GM21528 (cell line): ENCODE measurements at regions not wholly inside any gene's neighbourhood (a gene's known extent, or its start where the extent isn't known, plus 50 kb on each side); places are given as distances from the start of the nearest gene placed in this dataset.

Source experiments
- ATAC-seq: cut with Tn5 transposase; IDR thresholded peaks from one replicate; pipeline ENCODE4 v1.9.1; 2021; ENCODE audit warnings: mild to moderate bottlenecking, moderate library complexity; ENCODE audit not compliant: unreplicated experiment, low FRiP score

DNA sequence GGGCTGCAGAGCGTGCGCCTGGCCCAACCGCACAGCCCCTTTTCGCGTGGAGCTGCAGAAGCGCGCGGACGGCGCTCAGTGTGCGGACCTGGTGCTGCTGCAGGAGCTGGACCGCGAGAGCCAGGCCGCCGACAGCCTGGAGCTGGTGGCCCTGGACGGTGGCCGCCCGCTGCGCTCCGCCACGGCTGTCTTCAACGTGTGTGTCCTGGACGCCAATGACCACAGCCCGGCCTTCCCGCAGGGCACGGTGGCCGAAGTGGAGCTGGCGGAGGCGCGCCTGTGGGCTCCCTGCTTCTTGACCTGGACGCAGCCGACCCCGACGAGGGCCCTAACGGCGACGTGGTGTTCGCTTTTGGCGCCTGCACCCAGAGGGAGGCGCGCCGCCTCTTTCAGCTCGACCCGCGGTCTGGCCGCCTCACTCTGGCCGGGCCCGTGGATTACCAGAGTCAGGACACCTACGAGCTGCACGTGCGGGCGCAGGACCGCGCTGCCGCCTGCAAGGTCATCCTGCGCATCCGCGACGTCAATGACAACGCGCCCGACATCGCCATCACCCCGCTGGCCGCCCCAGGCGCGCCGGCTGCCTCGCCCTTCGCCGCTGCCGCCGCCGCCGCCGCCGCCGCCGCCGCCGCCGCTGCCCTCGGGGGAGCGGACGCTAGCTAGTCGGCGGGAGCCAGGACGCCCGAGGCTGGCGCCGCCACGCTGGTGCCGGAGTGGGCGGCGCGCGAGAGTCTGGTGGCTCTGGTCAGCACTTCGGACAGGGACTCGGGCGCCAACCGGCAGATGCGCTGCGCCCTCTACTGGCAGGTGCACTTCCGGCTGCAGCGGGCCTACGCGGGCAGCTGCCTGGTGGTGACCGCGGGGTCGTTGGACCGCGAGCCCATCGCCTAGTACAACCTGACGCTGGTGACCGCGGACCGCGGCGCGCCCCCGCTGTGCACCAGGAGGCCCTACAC lies 172.2 kb downstream of the OLFM4 start:
- no peak for ATAC-seq

DNA sequence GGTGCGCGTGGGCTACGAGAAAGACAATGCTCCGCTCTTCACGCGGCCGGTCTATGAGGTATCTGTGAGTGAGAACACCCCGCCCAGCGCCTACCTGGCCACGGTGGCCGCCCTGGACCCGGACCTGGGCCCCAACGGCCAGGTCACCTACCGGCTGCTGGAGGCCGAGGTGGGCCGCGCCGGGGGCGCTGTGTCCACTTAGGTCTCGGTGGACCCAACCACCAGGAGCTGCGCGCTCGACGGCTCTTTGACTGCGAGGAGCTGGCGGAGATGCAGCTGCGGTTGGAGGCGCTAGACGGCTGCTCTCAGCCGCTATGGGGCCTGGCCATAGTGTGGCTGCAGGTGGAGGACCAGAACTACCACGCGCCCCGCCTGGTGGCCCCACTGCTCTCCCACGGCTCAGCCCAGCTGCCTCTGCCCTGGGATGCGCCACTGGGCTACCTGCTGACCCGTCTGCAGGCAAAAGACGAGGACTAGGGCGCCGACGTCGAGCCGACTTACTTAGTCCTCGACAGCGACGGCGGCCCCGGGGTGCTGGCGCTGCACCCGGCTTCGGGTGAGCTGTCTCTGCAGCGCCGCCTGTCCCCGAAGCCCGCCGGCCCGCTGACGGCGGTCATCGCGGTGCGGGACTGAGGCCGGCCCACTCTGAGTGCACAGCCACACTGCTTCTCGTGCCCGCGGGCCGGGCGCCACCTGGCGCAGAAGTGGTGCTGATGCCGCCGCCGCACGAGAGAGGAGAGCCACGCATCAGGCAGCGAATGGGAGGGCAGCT lies 173.0 kb downstream of the OLFM4 start:
- ATAC-seq: no peak

DNA sequence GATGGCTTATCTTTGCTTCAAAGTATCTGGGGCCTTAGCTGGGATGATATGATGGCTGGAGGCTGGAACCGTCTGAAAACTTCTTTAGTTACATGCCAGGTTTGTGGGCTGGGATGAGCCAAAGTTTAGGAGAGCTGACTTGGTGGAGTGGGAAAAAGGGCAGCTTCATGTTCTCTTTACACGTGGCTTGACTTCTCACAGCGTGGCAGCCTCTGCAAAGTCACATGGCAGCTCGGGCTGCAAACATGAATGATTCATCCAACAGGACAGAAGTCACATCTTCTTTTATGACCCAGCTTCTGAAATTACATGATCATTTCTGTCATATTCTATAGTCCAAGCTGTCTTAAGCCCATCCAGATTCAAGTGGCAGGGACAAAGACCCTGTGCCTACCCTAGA lies 176.0 kb downstream of the OLFM4 start:
- ATAC-seq: no peak

DNA sequence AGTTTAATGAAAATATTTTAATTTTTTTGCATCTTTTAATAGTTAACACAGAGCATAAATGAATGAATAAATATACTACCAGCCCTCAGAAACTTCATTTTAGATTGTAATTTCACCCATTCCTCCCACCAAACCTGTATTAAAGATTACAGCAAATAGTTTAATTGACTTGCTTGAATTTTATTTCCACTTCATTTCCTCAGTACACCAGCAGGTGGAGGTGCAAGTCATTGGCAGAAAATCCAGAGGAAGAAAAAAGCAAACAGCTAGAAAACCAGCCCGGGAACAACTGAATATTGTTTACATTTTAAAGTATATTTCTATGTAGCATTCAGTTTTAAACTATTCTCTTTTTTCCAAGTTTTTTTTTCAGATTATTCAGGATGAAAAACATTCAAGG lies 177.8 kb downstream of the OLFM4 start:
- ATAC-seq: no peak

DNA sequence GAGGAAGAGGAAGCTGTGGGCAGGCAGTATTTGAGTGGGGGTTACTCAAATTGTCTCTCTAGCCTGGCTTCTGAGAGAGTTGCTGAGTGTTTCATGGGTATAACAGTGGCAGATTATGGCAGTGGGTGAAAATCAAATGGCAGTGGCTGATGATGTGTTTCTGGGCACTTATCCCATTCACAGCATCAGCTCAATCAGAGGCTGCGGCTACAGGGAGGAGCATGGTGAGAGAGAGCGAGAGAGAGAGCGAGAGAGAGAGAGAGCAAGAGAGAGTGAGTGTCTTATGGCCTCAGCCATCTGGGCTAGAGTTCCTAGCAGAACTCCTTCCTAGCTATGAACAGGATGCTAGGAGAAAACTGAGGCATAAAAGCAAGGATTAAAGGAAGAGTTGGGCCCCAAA lies 178.9 kb downstream of the OLFM4 start:
- no peak for ATAC-seq

DNA sequence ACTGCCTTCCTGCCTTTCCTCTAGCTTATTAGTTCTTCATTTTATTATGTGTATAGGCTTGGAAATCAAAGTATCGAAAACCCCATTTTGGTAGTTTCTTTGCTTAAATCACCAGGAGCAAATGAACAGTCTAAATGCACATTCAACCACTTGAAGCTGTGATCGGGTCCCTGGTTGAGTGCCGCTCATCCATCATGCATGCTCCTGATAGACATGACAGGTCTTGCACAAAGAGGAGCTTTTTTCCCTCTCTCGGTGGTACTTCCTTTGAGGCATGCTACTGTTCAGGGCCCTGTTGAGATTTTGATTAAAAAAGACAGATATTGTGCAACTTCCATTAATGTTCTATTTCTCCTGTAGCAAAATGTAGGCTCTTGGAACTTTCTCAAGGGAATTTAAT lies 185.8 kb downstream of the OLFM4 start:
- ATAC-seq: no peak

DNA sequence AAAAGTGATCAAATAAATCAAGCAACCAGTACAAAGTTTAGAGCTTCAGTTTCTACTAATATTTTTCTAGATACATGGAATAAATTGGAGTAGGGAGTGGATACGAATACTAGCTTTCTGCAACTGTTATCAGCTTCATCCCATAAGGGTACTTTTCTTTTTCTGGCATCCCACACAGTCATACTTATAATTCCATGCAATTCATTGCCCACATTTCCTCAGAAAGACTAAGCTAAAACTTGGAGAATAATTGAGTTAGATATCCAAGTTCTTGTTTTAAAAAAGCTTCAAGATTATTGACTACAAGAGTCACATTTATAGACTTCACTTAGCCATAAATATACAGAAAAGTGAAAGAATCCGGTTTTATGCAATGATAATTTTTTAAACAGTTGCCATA lies 186.9 kb downstream of the OLFM4 start:
- ATAC-seq: no peak

DNA sequence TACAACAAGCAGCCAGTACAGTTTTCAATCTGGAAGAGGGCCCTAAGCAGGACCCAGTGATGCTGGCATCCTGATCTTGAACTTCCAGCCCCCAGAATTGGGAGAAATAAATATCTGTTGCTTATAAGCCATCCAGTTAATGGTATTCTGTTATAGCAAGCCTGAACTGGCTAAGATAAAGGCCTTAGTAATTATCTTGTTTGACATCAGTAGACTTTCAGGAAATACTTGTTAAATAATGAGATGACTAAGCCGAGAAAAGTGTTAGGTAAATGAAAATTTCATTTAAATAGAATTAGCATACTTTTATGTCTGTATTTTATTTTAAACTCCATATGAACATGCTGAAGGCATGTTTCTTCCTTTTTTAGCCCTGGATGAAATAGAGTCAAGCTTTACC lies 188.2 kb downstream of the OLFM4 start:
- no peak for ATAC-seq

DNA sequence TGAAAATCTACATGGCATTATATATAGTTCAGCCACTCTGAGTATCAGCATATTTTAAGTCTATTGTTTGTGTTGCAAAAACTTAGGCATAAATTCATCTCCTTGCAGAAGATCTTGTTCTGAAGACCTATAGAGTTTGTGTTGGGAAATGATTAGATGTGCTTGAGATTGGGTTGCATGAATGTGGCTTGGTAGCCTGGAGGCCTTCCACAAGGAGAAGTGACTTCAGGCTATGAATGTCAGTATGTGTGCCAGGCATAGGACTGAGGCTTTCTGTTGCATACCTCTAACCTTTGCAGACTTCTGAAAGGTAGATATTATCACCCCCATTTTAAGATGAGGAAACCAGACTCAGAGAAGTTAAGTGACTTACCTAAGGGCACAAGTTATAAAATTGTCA lies 188.6 kb downstream of the OLFM4 start:
- no peak for ATAC-seq

DNA sequence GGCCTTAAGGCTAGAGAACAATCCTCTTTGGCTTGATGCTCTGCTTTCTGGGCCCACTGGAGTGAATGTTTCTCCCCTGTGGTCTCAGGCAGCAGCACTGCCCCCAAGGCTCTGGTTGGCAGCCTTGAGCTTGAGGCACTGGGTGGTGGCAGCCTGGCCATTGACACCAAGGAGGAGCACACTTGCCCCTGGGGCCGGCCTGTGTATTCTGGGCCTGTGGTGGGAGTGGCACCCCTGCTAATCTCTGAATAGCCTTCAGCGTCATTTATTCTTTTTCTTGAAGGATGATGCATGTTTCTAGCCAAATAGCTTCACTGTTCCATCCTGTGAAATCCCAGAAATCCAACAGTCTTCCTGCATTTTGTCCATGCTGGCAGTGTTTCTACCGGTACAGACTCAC lies 191.4 kb downstream of the OLFM4 start:
- ATAC-seq: no peak

DNA sequence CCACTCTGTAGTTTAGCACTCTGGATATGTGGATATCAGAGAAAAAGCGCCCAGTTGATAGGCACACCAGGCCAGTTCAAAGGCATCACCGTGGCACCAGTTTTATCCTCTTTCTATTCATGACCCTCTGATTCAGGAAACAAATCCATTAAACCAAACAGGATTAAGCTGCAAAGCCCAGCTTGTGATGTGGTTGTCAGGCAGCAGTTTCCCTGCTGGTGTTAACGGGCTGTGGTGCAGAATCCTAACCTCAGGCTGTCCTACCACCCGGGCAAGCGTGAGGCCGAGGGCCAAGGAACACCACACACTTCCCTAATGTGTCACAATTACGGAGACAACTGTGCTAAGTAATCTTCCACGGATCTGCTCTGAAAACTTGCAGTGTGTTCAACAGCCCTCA lies 209.1 kb downstream of the OLFM4 start:
- ATAC-seq: no peak

DNA sequence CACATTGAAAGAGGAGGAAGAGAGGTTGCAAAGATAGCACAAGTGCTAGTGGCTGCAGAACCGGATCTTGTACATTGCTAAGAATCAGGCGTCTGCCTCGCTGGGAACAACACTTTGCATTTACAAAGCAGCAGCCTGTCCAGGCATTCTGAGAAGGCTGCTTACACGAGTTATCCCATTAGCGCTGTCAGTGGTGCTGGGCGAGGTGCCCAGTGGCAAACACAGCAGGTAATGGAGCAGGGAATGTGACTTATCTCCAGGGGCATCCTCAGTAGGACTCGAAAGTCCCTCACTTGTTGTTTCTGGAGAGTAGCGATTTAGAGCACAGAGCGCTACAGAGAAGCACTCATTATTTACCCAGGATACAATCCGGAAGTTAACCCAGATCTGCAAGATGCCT lies 209.6 kb downstream of the OLFM4 start:
- ATAC-seq: no peak

DNA sequence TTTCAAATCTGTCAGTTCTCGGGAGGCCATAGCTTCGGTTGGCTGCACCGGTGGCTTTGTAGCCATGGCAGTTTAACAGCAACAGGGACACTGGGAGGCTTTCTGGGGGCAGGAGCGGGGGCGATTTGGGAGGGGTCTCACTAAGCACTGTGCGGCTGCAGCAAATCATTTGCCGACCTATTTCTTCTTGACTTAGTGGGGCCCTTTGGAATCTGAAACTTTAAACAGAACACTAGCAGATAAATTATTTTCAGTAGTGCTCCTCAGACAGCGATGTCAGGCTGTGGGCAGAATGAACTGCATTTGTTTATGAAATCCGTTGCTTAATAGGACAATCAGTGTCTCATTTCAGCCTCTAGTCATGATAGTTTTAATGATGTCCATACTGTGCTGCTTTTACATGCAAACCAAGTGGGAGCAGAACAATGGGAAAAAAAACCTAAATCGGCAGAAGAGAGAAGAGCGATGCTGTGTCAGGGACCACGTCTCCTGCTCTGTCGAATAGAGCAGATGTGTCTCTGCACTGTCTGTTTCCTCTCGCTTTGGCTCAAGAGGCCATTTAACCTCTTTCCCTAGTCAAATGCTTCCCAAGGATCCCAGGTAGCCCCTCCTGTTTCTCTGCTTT lies 211.9 kb downstream of the OLFM4 start:
- ATAC-seq: no peak

DNA sequence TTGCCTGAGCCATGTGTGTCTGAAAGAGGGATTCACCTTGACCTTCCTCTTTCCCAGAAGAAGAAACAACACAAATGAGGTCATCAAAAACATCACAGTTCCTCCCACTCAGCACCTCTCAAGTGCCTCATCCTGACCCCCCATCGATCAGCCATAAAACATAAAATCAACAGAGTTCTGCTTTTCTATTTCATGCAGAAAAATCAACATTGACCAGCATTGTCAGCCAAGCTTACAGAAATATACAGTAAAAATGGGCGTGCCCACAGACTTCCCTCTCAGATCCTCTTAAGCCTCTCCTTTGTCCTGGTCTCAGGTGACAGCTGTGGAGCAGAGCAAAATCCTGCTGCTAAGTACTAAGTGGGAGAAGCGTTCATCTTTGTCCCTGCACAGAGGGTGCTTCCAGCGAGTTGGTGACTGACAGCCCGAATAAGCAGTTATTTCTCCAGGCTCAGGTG lies 213.3 kb downstream of the OLFM4 start:
- no peak for ATAC-seq

DNA sequence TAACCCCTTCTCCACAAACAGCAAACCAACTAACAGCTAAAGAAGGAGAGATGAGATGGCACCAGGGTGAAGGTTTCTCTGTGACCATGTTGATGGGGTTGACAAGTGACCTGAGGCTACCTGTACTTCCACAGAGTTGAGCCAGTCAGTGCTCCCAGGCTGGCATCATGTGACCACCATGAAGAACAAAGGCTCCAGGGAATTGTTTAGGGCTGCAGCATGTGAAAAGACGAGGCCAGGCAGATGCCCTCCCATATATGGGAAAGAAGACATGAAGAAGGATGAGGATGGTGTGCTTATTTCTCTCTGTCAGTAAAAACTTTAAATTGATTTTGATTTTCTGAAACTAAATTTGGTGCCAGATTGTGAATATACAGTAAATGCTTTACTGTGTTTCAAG lies 220.6 kb downstream of the OLFM4 start:
- no peak for ATAC-seq

DNA sequence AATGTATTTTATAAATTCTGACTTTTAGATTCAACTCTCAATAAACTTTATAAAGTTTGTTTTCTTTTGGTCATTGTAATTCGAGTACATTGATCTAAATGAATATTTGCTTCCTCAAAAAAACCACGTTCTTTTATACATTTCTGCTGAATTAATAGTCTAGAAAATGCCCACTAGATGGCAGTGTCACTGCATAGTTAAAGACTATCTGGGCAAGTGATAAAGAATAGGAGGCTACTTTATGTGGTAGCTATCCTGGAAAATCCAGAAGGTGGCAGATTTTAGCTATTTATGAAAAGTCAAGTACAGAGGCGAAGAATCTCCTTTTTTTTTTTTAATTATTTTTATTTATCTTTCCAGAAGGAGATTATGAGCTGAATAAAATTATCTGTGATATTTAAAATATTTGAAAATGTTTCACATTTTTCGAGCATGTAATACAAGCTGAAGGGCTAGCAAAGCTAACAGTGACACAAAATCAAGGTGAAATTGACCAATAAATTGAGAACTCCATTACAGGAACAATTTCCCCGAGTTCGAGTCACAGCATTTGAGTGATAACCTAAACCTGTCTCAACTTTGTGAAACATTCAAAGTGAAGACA lies 221.8 kb downstream of the OLFM4 start:
- peak; percentile 86 for ATAC-seq

DNA sequence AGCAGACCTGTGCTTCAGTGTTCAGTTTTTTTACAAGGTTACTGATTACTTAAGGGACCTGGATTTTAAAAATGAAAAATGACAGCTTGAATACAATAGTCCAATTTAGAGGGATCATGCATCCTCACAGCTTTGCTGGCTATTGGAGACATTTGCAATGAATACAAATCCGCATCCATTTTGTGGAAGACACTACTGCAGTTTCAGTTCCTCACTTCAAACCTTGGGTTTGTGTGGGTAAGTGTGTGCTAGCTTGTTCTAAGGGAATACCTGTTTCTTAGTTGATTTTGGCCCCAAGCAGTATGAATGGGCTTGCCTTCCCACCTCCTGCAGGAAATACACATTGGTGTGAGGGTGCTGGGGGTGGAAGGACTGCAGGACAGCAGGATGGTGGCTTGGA lies 222.4 kb downstream of the OLFM4 start:
- no peak for ATAC-seq

DNA sequence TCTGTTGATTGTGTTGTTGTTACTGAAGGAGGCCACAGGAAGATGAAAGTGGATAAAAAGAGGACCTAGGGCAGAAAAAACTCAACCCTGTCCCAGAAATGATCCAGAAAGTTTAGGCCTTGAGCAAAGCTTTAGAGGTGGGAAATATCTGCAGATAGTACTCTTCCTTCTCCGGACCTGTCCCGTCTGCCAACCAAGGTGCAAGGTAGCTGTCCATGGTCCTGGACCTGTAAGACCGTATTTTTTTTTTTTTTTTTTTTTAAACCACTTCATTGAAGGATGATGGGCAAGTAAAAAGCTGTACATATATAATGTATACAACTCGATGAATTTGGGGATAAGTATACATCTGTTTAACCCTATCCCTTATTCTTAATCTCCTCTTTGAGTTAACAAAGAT lies 225.9 kb downstream of the OLFM4 start:
- no peak for ATAC-seq

DNA sequence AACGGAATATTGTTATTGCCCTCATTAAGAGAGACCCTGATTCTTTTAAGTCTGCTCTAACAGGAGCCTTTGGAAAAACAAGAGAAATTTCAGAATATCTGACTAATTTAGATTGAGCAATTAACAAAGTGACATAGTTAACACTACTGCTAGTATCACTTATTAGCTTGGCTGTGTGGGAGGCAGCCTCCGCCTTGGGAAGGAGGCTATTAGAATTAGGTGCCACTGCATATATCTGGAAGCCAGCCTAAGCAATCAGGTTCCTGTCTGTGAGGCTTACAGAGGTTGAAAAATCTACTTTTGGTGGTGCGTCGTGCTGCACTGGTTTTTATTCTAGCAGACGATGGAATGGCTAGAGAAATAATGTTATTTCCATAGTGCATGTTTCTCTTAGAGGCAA lies 227.2 kb downstream of the OLFM4 start:
- no peak for ATAC-seq

DNA sequence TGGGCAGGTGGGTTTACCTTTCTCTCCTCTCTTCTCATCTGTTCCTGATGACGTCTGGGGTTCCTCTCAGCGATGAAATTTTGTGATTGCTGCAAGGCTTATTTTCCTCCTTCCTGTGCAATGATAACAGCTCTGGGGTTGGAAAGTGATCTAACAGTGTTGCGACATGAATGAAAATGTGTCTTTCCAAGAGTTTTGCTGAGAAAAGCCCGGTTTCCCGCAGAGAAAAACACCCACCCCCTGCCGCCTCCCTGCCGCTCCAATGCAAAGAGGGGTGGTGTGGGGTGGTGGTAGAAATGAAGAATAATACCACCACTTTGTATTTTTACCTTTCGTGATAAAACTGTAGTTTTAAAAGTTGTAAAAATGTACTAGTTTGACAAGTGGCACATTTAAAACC lies 232.0 kb downstream of the OLFM4 start:
- no peak for ATAC-seq
